GM12872 (cell line): ENCODE measurements at regions not wholly inside any gene's neighbourhood (a gene's known extent, or its start where the extent isn't known, plus 50 kb on each side); places are given as distances from the start of the nearest gene placed in this dataset.

Experiments used
- CTCF ChIP-seq: IDR thresholded peaks from 3 replicates; pipeline ENCODE4 v1.5.1; 2011; ENCODE audit warnings: low read depth, mild to moderate bottlenecking, low read length, moderate library complexity; ENCODE audit not compliant: insufficient read depth

- no peak for TF ChIP-seq CTCF
Measured at GRCh38 chr3:124174476-124174875, 182.6 kb upstream of the ROPN1 start.

GRCh38 chr3:124174910-124175874, 183.3 kb upstream of the ROPN1 start:
- no peak for TF ChIP-seq CTCF

GRCh38 chr3:124177071-124177470, 185.1 kb upstream of the ROPN1 start:
- no peak for TF ChIP-seq CTCF

GRCh38 chr3:124178531-124178930, 186.6 kb upstream of the ROPN1 start:
- TF ChIP-seq CTCF = no peak

GRCh38 chr3:124200407-124200806, 208.5 kb upstream of the ROPN1 start:
- TF ChIP-seq CTCF = no peak

GRCh38 chr3:124201226-124201625, 209.3 kb upstream of the ROPN1 start:
- TF ChIP-seq CTCF = no peak

GRCh38 chr3:124201786-124202185, 209.9 kb upstream of the ROPN1 start:
- no peak for TF ChIP-seq CTCF
